ENCODE measurements at regions not wholly inside any gene's neighbourhood (a gene's known extent, or its start where the extent isn't known, plus 50 kb on each side); places are given as distances from the start of the nearest gene placed in this dataset.
"Not testable (repeated sequence)": the region's sequence is repeated elsewhere in the genome, so short reads cannot be mapped to it uniquely, and the experiment has no call there.

- ChIA-PET POLR2A (no interaction called here), CTCF (no interaction called here)
Observed at GRCh38 chr9:86513429-86513828, 159.2 kb upstream of the TUT7 start.

- ChIA-PET POLR2A (no interaction called here), CTCF (no interaction called here)
Observed at GRCh38 chr9:86512929-86513328, 158.7 kb upstream of the TUT7 start.

- POLR2A ChIA-PET: no interaction called here
- CTCF ChIA-PET: no interaction called here
Observed at GRCh38 chr9:86511614-86512360, 157.6 kb upstream of the TUT7 start.

GRCh38 chr9:86508208-86508903, 154.1 kb upstream of the TUT7 start:
- ChIA-PET POLR2A (no interaction called here), CTCF (no interaction called here)

- ChIA-PET POLR2A (no interaction called here), CTCF (no interaction called here)
Observed at GRCh38 chr9:86507212-86507630, 153.0 kb upstream of the TUT7 start.

GRCh38 chr9:86503942-86504341, 149.7 kb upstream of the TUT7 start:
- ChIA-PET POLR2A (no interaction called here), CTCF (no interaction called here)

- CTCF ChIA-PET: no interaction called here
- POLR2A ChIA-PET: no interaction called here
Observed at GRCh38 chr9:86503314-86503713, 149.1 kb upstream of the TUT7 start.

- POLR2A ChIA-PET: no interaction called here
- CTCF ChIA-PET: no interaction called here
Observed at GRCh38 chr9:86500667-86501435, 146.6 kb upstream of the TUT7 start.

- CTCF ChIA-PET: no interaction called here
- POLR2A ChIA-PET: no interaction called here
Observed at GRCh38 chr9:86500031-86500430, 145.8 kb upstream of the TUT7 start.

GRCh38 chr9:86494644-86495111, 140.5 kb upstream of the TUT7 start:
- ChIA-PET CTCF (no interaction called here), POLR2A (no interaction called here)

- CTCF ChIA-PET: no interaction called here
- POLR2A ChIA-PET: no interaction called here
Observed at GRCh38 chr9:86491468-86492266, 137.5 kb upstream of the TUT7 start.

- CTCF ChIA-PET: no interaction called here
Observed at GRCh38 chr9:86488794-86489193, 134.6 kb upstream of the TUT7 start.

GRCh38 chr9:86488345-86488744, 134.1 kb upstream of the TUT7 start:
- POLR2A ChIA-PET: no interaction called here
- CTCF ChIA-PET: no interaction called here

More at GRCh38 chr9:86488794-86489193, 134.6 kb upstream of the TUT7 start:
- POLR2A ChIA-PET: no interaction called here

- ChIA-PET POLR2A (no interaction called here), CTCF (no interaction called here)
Observed at GRCh38 chr9:86487838-86488233, 133.6 kb upstream of the TUT7 start.

GRCh38 chr9:86486891-86487837, 133.0 kb upstream of the TUT7 start:
- POLR2A ChIA-PET: no interaction called here
- CTCF ChIA-PET: interaction anchor here (0.6 kb wide), 1 partner anchor 834 kb away, joined by 3 read pairs; no protein-coding TSS in a partner anchor

- POLR2A ChIA-PET: no interaction called here
- CTCF ChIA-PET: no interaction called here
Observed at GRCh38 chr9:86485359-86485758, 131.1 kb upstream of the TUT7 start.

- CTCF ChIA-PET: no interaction called here
- POLR2A ChIA-PET: no interaction called here
Observed at GRCh38 chr9:86483496-86483895, 129.3 kb upstream of the TUT7 start.

- POLR2A ChIA-PET: no interaction called here
- CTCF ChIA-PET: no interaction called here
Observed at GRCh38 chr9:86481466-86481865, 127.3 kb upstream of the TUT7 start.

GRCh38 chr9:86475255-86475654, 121.0 kb upstream of the TUT7 start:
- POLR2A ChIA-PET, CTCF ChIA-PET: not testable (repeated sequence)

Data from activated CD8-positive, alpha-beta memory T cell treated with anti-CD3 and anti-CD28 coated beads for 36 hours (primary cell).